ENCODE measurements at regions not wholly inside any gene's neighbourhood (a gene's known extent, or its start where the extent isn't known, plus 50 kb on each side); places are given as distances from the start of the nearest gene placed in this dataset.

- dilution Hi-C loops (cut with MboI; ENCODE audit: extremely low pct_ligation_motif_present, low sequenced_read_pairs) (no loop called here), intact Hi-C loops (cut with micrococcal nuclease) (no loop called here)
- no peak overlapping the region for H2AFZ ChIP-seq (ENCODE audit: low read depth, low read length)
- no TSS peak for BruUV-seq (replicated peaks)
- ChIA-PET CTCF (interaction anchor here (0.6 to 1.8 kb wide), 3 partner anchors 9 to 15 kb away, joined by 3 to 4 read pairs (median 3); no protein-coding TSS in a partner anchor), POLR2A (no interaction called here)
- H4K20me1 ChIP-seq (replicated peaks; ENCODE audit: control insufficient read depth, extremely low read depth, insufficient read depth, low read length) = no peaks in the 10 kb centered on the region
- no peak overlapping the region for H3K9ac ChIP-seq (replicated peaks; ENCODE audit: extremely low read depth, insufficient read depth, low read length)
- no peak overlapping the region for H3K4me3 ChIP-seq (replicated peaks in 1 of 3; ENCODE audit: insufficient read depth in 1 of 3, low read depth in 1 of 3, low read length in 3 of 3)
- H3K4me2 ChIP-seq (ENCODE audit: insufficient read depth, low read length) = no peak overlapping the region
- H3K79me2 ChIP-seq (ENCODE audit: control insufficient read depth, insufficient read depth, low read length) = no peaks in the 10 kb centered on the region
- no peaks in the 10 kb centered on the region for H3K36me3 ChIP-seq (ENCODE audit: control insufficient read depth in 2 of 2, extremely low read depth in 1 of 2, insufficient read depth in 2 of 2, low read length in 2 of 2)
- H3K9me3 ChIP-seq (replicated peaks; ENCODE audit: control insufficient read depth, insufficient read depth, low read length) = no peaks in the 10 kb centered on the region
- no peaks in the 10 kb centered on the region for H3K4me1 ChIP-seq (ENCODE audit: control insufficient read depth, extremely low read depth, insufficient read depth, low read length)
- TF ChIP-seq MYC (IDR thresholded peaks at IDR 0.05; ENCODE audit: low read depth, low read length) (no peak), JUN (IDR thresholded peaks at IDR 0.05; ENCODE audit: borderline replicate concordance, insufficient read depth, insufficient read length, low read depth) (no peak), POLR2AphosphoS5 (IDR thresholded peaks at IDR 0.05; ENCODE audit: insufficient read depth, low read depth, low read length) (no peak), POLR2A (IDR thresholded peaks at IDR 0.05; ENCODE audit: low read depth, low read length) (no peak), FOS (IDR thresholded peaks at IDR 0.05; ENCODE audit: borderline replicate concordance, insufficient read depth, low read length) (no peak), EZH2 (IDR thresholded peaks at IDR 0.05; ENCODE audit: borderline replicate concordance, low read depth, low read length, severe bottlenecking) (no peak), MAX (IDR thresholded peaks at IDR 0.05; ENCODE audit: insufficient read depth, insufficient read length) (no peak), CTCF (IDR thresholded peaks at IDR 0.05; ENCODE audit: extremely low read depth in 1 of 2, insufficient read depth in 1 of 2, low read depth in 1 of 2, low read length in 2 of 2) (no peak), GATA2 (IDR thresholded peaks at IDR 0.05; ENCODE audit: insufficient read depth, insufficient read length, low read depth, low read length) (no peak)
- FAIRE-seq (no peak), DNase-seq (ENCODE audit: low read depth, low spot score) (no peak)
- H3K9me1 ChIP-seq (replicated peaks; ENCODE audit: control insufficient read depth, extremely low read depth, insufficient read depth, low read length) = no peaks in the 10 kb centered on the region
- H3K27ac ChIP-seq (ENCODE audit: insufficient read depth, low read depth, low read length) = no peak overlapping the region
- no peaks in the 10 kb centered on the region for H3K27me3 ChIP-seq (ENCODE audit: control insufficient read depth in 2 of 2, insufficient read depth in 2 of 2, low read length in 2 of 2)
Observed at GRCh38 chr15:96472681-96473080, 142.2 kb downstream of the NR2F2 start.

Data from endothelial cell of umbilical vein (primary cell).